ENCODE measurements at regions not wholly inside any gene's neighbourhood (a gene's known extent, or its start where the extent isn't known, plus 50 kb on each side); places are given as distances from the start of the nearest gene placed in this dataset.

DNA sequence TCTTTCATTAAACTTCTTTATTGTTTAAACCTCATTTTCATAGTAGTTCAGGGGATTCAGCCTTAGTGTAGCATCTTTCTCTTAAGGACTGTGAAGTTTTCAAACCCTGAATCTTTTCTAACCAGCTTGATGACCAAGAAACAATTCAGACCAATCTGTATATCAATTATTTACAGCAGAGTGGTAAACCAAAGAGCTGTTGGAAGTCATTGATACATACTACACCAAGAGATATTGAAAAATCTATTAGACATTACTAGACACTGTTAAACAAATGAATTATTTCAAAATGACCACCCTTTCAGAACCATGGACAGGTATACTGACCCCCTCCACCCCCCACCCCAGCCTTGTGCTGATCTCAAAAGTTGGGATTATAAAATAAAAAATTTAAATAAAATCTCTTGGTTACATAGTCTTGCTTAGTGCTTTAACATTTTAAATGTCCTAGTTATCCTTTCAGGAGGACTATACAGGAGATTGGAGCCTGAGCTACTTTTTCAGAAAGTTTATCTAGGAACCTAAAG, 143.9 kb upstream of the LSM8 start:
- H2AK9ac ChIP-seq (replicated peaks; ENCODE audit: low read depth, low read length, poor library complexity) = no peak overlapping the region
- dilution Hi-C loops (cut with HindIII; ENCODE audit: low sequenced_read_pairs, unreplicated experiment) (no loop called here), in situ Hi-C loops (cut with MboI; ENCODE audit: low sequenced_read_pairs) (no loop called here), intact Hi-C loops (cut with micrococcal nuclease) (no loop called here)
- no peak overlapping the region for H4K5ac ChIP-seq (ENCODE audit: low read depth, low read length)
- no peak overlapping the region for H4K8ac ChIP-seq (ENCODE audit: low read depth in 2 of 2, low read length in 2 of 2)
- ChIA-PET POLR2A (ENCODE audit: unreplicated experiment) (no interaction called here), CTCF (no interaction called here)
- H3K18ac ChIP-seq (ENCODE audit: low read depth, low read length) = no peak overlapping the region
- no peak overlapping the region for H3K9ac ChIP-seq (ENCODE audit: low read depth, low read length)
- no peak overlapping the region for H2BK15ac ChIP-seq (ENCODE audit: low read depth, low read length)
- H2BK20ac ChIP-seq (ENCODE audit: low read depth, low read length) = no peak overlapping the region
- no peak overlapping the region for H2AFZ ChIP-seq (replicated peaks; ENCODE audit: low read length, poor library complexity)
- no peak overlapping the region for H3K56ac ChIP-seq (ENCODE audit: extremely low read depth, insufficient read depth, low read length)
- H4K20me1 ChIP-seq (ENCODE audit: insufficient read depth, low read length) = no peaks in the 10 kb centered on the region
- TF ChIP-seq RAD21 (IDR thresholded peaks at IDR 0.05; ENCODE audit: low read length) (no peak), NFE2L2 (IDR thresholded peaks at IDR 0.05; ENCODE audit: low read depth, low read length) (no peak), CHD1 (IDR thresholded peaks at IDR 0.05; ENCODE audit: low read depth, low read length) (no peak), BHLHE40 (IDR thresholded peaks at IDR 0.05; ENCODE audit: low read depth, low read length) (no peak), FOS (IDR thresholded peaks at IDR 0.05; ENCODE audit: low read depth, low read length) (no peak), MXI1 (IDR thresholded peaks at IDR 0.05; ENCODE audit: borderline replicate concordance, low read depth, low read length) (no peak), SMC3 (IDR thresholded peaks at IDR 0.05; ENCODE audit: low read depth, low read length) (no peak), RCOR1 (IDR thresholded peaks at IDR 0.05; ENCODE audit: insufficient replicate concordance, low read length) (no peak), CEBPB (IDR thresholded peaks at IDR 0.05; ENCODE audit: low read depth, low read length) (no peak), RFX5 (IDR thresholded peaks at IDR 0.05; ENCODE audit: low read depth, low read length) (no peak), MAZ (IDR thresholded peaks at IDR 0.05; ENCODE audit: borderline replicate concordance, low read depth, low read length) (no peak)
- TF ChIP-seq, protein P1, sequence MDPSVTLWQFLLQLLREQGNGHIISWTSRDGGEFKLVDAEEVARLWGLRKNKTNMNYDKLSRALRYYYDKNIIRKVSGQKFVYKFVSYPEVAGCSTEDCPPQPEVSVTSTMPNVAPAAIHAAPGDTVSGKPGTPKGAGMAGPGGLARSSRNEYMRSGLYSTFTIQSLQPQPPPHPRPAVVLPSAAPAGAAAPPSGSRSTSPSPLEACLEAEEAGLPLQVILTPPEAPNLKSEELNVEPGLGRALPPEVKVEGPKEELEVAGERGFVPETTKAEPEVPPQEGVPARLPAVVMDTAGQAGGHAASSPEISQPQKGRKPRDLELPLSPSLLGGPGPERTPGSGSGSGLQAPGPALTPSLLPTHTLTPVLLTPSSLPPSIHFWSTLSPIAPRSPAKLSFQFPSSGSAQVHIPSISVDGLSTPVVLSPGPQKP (IDR thresholded peaks at IDR 0.05; ENCODE audit: borderline replicate concordance, low read depth, low read length) = no peak
- TF ChIP-seq, protein P2, sequence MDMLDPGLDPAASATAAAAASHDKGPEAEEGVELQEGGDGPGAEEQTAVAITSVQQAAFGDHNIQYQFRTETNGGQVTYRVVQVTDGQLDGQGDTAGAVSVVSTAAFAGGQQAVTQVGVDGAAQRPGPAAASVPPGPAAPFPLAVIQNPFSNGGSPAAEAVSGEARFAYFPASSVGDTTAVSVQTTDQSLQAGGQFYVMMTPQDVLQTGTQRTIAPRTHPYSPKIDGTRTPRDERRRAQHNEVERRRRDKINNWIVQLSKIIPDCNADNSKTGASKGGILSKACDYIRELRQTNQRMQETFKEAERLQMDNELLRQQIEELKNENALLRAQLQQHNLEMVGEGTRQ (IDR thresholded peaks at IDR 0.05; ENCODE audit: low read depth, low read length) = no peak
- BruUV-seq (replicated peaks) = no TSS peak
- no peaks in the 10 kb centered on the region for H3K79me1 ChIP-seq (ENCODE audit: low read depth in 1 of 2, low read length in 2 of 2)
- ATAC-seq (ENCODE audit: low read depth) (no peak), DNase-seq (no peak)
- no peak overlapping the region for H3K4ac ChIP-seq (ENCODE audit: low read depth, low read length)
- H2BK120ac ChIP-seq (ENCODE audit: low read depth, low read length) = no peak overlapping the region
- H3K4me2 ChIP-seq (ENCODE audit: low read depth, low read length) = no peak overlapping the region
- H3K27me3 ChIP-seq (ENCODE audit: control insufficient read depth, insufficient read depth, low read length) = no peaks in the 10 kb centered on the region
- H2AK5ac ChIP-seq (ENCODE audit: low read depth, low read length) = no peak overlapping the region
- no peaks in the 10 kb centered on the region for H3K9me3 ChIP-seq (ENCODE audit: control insufficient read depth, insufficient read depth, low read length)
- no peak overlapping the region for H3K23ac ChIP-seq (ENCODE audit: low read depth, low read length)
- H4K91ac ChIP-seq (ENCODE audit: insufficient read depth, low read depth, low read length) = no peak overlapping the region
- no peak overlapping the region for H2BK5ac ChIP-seq (ENCODE audit: low read depth, low read length, poor library complexity, severe bottlenecking)
- H3K27ac ChIP-seq (ENCODE audit: insufficient read depth, low read length) = no peak overlapping the region
- no peaks in the 10 kb centered on the region for H3K9me1 ChIP-seq (ENCODE audit: insufficient read depth, low read length)
- H3K36me3 ChIP-seq (ENCODE audit: control insufficient read depth, insufficient read depth, low read length) = no peaks in the 10 kb centered on the region
- H3K4me1 ChIP-seq (ENCODE audit: control insufficient read depth, insufficient read depth, low read length) = no peaks in the 10 kb centered on the region
- no peak overlapping the region for H3K14ac ChIP-seq (replicated peaks; ENCODE audit: low read depth, low read length)
- no peak overlapping the region for H3K4me3 ChIP-seq (ENCODE audit: insufficient read depth, low read depth, low read length)

All from IMR-90 (cell line).